SH-SY5Y (cell line): ENCODE measurements at regions not wholly inside any gene's neighbourhood (a gene's known extent, or its start where the extent isn't known, plus 50 kb on each side); places are given as distances from the start of the nearest gene placed in this dataset.

Source experiments
- GATA2 ChIP-seq: IDR thresholded peaks from 2 replicates; pipeline ENCODE4 v1.6.1; 2011; ENCODE audit warnings: mild to moderate bottlenecking, low read depth, low read length
- GATA3 ChIP-seq: IDR thresholded peaks from 2 replicates; pipeline ENCODE4 v1.6.1; 2011; ENCODE audit warnings: low read depth, mild to moderate bottlenecking, low read length, moderate library complexity

- TF ChIP-seq GATA3 (no peak), GATA2 (no peak)
These were observed 120.3 kb upstream of the FLRT2 start for GRCh38 chr14:85409481-85410210.

- no peak for TF ChIP-seq GATA3
- TF ChIP-seq GATA2: no peak
These were observed 117.2 kb upstream of the FLRT2 start for GRCh38 chr14:85412756-85413155.

DNA sequence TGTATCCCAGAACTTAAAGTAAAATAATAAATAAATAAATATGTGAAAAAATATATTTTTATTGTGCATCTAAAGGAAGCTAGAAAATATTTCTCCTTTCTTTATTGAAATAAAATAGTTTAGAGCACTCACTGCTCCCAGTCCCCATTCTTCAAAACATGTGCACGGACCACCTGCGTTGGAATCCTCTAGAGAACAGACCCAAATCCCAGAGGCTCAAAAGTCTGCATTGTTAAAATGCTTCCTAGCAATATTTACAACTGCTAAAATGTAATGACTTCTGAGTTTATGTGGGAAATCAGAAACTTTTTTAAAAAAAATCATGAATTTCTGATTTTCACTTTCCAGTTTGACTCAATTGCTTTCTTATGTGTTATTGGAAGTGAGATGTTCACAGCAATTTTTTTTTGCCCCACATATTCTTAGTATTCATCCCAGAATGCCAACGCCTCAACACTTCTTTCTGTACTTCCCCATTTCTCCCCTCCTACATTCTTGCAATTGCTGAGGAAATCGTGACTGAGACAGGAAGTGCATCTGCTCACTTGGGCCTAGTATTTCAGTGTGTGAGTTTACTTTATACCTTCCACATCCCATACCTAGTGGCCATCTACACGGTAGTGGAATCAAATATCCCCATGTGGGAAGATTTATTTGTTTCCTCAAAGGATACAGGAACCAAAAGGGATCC is 116.0 kb upstream of the FLRT2 start:
- TF ChIP-seq GATA2: no peak

- TF ChIP-seq GATA2 (no peak), GATA3 (no peak)
These were observed 114.8 kb upstream of the FLRT2 start for GRCh38 chr14:85415015-85415712.

- TF ChIP-seq GATA2 (no peak), GATA3 (no peak)
These were observed 113.2 kb upstream of the FLRT2 start for GRCh38 chr14:85416771-85417170.

DNA sequence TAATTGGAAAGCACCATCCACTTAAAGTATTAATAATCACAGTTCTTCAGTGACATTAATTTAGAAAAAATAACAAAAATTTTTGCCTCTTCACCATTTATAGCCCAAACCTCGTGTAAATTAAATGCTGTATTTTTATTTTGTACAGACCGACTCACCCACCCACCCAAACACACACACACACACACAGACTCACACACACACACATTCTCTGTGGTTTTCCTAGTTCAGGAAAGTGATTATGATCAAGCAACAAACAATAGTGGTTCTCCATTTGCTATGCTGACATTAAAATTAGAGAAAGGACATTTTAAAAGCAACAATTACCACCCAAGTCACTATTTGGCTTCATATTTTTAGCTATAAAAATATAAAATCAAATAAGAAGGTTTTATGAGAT is 112.5 kb upstream of the FLRT2 start:
- TF ChIP-seq GATA2: no peak
- no peak for TF ChIP-seq GATA3

DNA sequence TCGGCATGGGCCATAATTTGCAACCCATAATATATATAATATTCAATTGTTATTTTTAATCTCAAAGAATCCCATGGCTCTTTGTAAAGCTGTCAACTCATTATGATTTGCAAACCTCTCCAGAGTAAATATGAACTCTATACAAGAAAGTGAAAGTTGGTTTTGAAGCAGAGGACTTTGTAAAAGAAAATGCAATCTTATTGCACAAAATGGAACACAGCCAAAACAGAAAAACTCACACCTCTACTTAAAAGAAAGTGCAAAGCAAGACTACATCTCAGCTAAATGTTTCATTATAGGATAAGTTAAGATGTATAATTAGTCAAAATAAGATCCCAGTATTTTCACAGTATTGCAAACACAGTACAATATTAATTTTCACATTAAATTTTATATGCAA is 111.2 kb upstream of the FLRT2 start:
- TF ChIP-seq GATA3: no peak
- TF ChIP-seq GATA2: no peak

DNA sequence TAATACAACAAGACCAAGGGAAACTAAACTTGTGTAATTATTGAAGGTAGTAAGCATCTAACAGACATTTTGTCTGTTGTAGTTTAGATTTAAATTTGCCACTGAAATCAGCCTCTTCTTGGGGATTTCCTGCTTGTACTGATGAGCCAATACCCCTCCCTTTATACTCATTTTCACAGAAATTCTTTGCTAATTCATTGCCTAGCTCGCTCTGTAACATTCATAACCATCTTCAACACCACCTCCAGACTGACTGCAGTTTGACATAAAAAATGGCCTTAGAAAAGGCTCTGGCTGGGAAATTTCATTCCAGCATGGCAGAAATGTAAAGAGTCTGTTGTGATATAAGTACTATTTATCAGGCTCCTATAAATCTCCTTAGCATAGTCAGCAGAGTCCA is 109.7 kb upstream of the FLRT2 start:
- TF ChIP-seq GATA2: no peak
- TF ChIP-seq GATA3: no peak

GRCh38 chr14:85420707-85421106 is 109.2 kb upstream of the FLRT2 start:
- TF ChIP-seq GATA3 (no peak), GATA2 (no peak)

DNA sequence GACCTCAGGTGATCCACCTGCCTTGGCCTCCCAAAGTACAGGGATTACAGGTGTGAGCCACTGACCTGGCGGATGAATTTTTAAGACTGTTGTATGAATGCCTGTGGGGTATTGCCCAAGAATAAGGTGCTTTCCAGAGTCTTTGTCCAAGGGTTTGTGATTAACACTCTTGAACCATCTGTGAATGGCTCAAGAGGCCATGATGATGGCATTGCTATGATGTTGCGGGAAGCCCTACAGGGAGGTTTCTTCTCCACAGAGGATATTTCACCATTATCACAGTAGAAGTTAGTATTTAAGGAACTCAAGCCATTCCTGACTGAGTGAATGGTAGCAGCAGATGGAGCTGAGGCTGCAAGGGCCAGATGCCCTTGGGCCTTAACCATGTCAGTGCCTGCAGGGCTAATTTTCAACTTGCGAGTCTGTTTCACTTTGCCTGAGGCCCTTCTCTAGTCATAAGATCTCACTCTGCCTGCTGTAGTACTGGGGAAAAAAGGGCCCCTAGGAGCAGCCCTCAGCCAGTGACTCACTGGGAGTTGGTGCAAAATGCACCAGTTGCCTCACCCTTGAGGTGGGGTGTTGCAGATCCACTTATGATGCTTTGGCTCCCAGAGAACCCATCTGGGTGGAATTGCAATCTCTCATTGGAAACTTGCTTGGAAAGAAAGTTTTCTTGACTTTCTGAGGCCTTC is 108.6 kb upstream of the FLRT2 start:
- TF ChIP-seq GATA3 (no peak), GATA2 (no peak)

DNA sequence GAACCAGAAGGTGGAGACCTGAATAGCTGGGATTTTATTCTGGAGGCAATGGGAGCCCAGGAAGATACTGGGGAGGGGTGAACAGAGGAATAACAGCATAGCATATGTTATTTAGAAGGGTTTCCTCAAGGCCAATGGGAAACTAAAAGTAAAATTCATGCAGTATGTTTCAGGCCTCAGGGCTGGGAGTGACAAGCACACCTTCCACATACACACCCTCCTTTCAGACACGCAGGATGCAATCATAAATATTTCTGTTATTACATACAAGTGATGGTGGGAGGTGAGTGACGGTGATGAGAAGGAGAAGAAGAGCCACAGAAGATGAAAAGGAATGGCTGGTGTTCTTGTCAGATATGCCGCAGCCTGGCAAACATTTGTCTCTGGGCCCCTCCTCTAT is 106.1 kb upstream of the FLRT2 start:
- no peak for TF ChIP-seq GATA2
- no peak for TF ChIP-seq GATA3

DNA sequence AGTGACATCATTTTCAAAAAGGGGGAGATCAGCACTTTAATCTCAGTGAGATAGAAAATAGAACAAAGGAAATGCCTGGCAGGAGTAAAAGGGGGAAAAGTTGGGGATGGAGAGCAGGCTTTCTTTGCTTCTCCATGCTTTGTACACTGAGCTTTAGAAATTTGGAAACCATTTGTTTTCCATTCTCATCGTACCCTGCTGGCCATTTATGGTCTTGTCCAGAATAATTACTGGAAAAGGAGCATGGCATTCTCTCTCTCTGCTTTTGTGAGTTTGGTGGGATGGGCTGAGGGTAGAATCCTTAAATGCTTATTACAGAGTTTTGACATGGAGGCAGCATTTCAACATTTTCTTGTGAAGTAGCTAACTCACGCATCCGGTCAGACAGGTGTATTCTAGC is 104.4 kb upstream of the FLRT2 start:
- TF ChIP-seq GATA3 (no peak), GATA2 (no peak)

- TF ChIP-seq GATA3: no peak
These were observed 103.6 kb upstream of the FLRT2 start for GRCh38 chr14:85426068-85426935.
